Subcutaneous abdominal adipose tissue (tissue), 5 donors: ENCODE measurements at regions not wholly inside any gene's neighbourhood (a gene's known extent, or its start where the extent isn't known, plus 50 kb on each side); places are given as distances from the start of the nearest gene placed in this dataset.

Experiments used
- H3K27ac ChIP-seq: one replicate; pipeline ENCODE4 v1.7.0; 2013; ENCODE audit warnings: low read depth, mild to moderate bottlenecking, inconsistent platforms, low read length, moderate library complexity
- H3K27me3 ChIP-seq, 5 donors: one replicate each; pipeline ENCODE4 v1.7.0; 2013; ENCODE audit warnings: low read length in 5 of 5, inconsistent platforms in 1 of 5; ENCODE audit not compliant: control insufficient read depth in 5 of 5, insufficient read depth in 4 of 5
- H3K36me3 ChIP-seq, 5 donors: one replicate each; pipeline ENCODE4 v1.7.0; 2013; ENCODE audit warnings: low read length in 5 of 5; ENCODE audit not compliant: control insufficient read depth in 5 of 5, insufficient read depth in 5 of 5
- H3K4me1 ChIP-seq, 5 donors: one replicate each; pipeline ENCODE4 v1.7.0; 2013; ENCODE audit warnings: low read length in 5 of 5, mild to moderate bottlenecking in 3 of 5, moderate library complexity in 1 of 5; ENCODE audit not compliant: control insufficient read depth in 5 of 5, insufficient read depth in 5 of 5
- H3K4me3 ChIP-seq, 5 donors: one replicate each; pipeline ENCODE4 v1.7.0; 2013; ENCODE audit warnings: low read length in 5 of 5, low read depth in 1 of 5
- H3K9ac ChIP-seq, 5 donors: one replicate each; pipeline ENCODE4 v1.7.0; 2013; ENCODE audit warnings: low read length in 5 of 5, mild to moderate bottlenecking in 4 of 5, moderate library complexity in 3 of 5
- H3K9me3 ChIP-seq, 5 donors: one replicate each; pipeline ENCODE4 v1.7.0; 2013; ENCODE audit warnings: low read length in 5 of 5; ENCODE audit not compliant: control insufficient read depth in 5 of 5
- donor health status: healthy.
- donor health status: healthy.
- donor health status: healthy.
- donor health status: healthy.
- donor health status: healthy.

DNA sequence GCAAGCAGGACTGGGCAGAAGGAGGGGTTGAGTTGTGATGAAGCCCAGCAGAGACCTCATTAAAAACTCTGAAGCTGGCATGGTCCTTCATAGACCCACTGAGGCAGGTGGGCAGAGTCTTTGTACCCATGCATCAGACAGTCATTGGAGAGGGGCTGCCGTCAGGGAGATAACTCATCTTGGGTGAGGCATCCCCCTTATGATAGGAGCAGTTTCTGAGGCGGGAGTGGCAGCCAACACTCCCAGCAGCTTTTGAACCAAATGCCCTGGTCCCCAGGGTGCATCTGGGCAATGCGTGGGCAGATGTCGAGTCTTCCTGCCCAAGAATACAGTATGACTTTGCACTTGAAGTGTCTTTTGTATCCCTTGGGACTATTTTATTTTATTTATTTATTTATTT is 68.1 kb downstream of the HTR5A start:
- Histone ChIP-seq H3K36me3 (no peaks in the 10 kb centered on the region), H3K4me3 (no peak overlapping the region), H3K9ac (no peak overlapping the region), H3K9me3 (peaks cover 3 to 5% (median 5%) of the 10 kb centered on the region in 5 donors), H3K27me3 (peaks cover 5 to 22% (median 21%) of the 10 kb centered on the region in 5 donors), H3K4me1 (no peaks in the 10 kb centered on the region), H3K27ac (no peak overlapping the region)

GRCh38 chr7:155141562-155141961 is 71.4 kb downstream of the HTR5A start:
- Histone ChIP-seq H3K9ac (no peak overlapping the region), H3K9me3 (peaks cover 3 to 5% (median 5%) of the 10 kb centered on the region in 5 donors), H3K27ac (no peak overlapping the region), H3K4me3 (no peak overlapping the region), H3K4me1 (no peaks in the 10 kb centered on the region), H3K36me3 (no peaks in the 10 kb centered on the region), H3K27me3 (peaks cover 5 to 31% (median 25%) of the 10 kb centered on the region in 5 donors)

GRCh38 chr7:155143381-155143780 is 73.3 kb downstream of the HTR5A start:
- Histone ChIP-seq H3K27me3 (peaks cover 5 to 31% (median 25%) of the 10 kb centered on the region in 5 donors), H3K36me3 (no peaks in the 10 kb centered on the region), H3K27ac (no peak overlapping the region), H3K4me3 (no peak overlapping the region), H3K4me1 (no peaks in the 10 kb centered on the region), H3K9ac (no peak overlapping the region), H3K9me3 (no peaks in the 10 kb centered on the region)

- Histone ChIP-seq H3K27me3 (peaks cover 5 to 31% (median 25%) of the 10 kb centered on the region in 5 donors), H3K9ac (no peak overlapping the region), H3K4me3 (no peak overlapping the region), H3K27ac (no peak overlapping the region), H3K4me1 (no peaks in the 10 kb centered on the region), H3K36me3 (no peaks in the 10 kb centered on the region), H3K9me3 (peaks cover 0 to 3% (median 0%) of the 10 kb centered on the region in 5 donors)
Observed at GRCh38 chr7:155144371-155144770, 74.2 kb downstream of the HTR5A start.

GRCh38 chr7:155145477-155146255 is 75.5 kb downstream of the HTR5A start:
- no peak overlapping the region for H3K9ac ChIP-seq
- H3K36me3 ChIP-seq: no peaks in the 10 kb centered on the region
- no peak overlapping the region for H3K4me3 ChIP-seq
- peaks cover 0 to 3% (median 0%) of the 10 kb centered on the region in 5 donors for H3K9me3 ChIP-seq
- no peaks in the 10 kb centered on the region for H3K4me1 ChIP-seq
- H3K27ac ChIP-seq: no peak overlapping the region
- peaks cover 5 to 31% (median 23%) of the 10 kb centered on the region in 5 donors for H3K27me3 ChIP-seq

GRCh38 chr7:155147172-155147571 is 77.0 kb downstream of the HTR5A start:
- Histone ChIP-seq H3K36me3 (no peaks in the 10 kb centered on the region), H3K27ac (no peak overlapping the region), H3K4me1 (no peaks in the 10 kb centered on the region), H3K4me3 (no peak overlapping the region), H3K9ac (no peak overlapping the region), H3K27me3 (peaks cover 0 to 17% (median 14%) of the 10 kb centered on the region in 5 donors), H3K9me3 (peaks cover 0 to 3% (median 0%) of the 10 kb centered on the region in 5 donors)

DNA sequence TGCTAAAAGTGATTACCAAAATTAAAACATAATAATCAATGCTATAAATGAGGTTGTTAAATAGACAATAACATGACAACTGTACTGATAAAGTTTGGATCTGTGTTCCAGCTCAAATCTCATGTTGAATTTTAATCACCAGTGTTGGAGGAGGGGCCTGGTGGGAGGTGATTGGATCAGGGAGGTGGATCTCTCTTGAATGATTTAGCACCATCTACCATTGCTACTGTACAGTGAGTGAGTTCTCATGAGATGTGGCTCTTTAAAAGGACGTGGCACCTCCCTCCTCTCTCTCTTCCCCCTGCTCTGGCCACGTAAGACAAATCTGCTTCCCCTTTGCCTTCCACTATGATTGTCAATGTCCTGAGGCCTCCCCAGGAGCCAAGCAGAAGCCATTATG is 77.5 kb downstream of the HTR5A start:
- Histone ChIP-seq H3K27me3 (peaks cover 0 to 14% (median 9%) of the 10 kb centered on the region in 5 donors), H3K36me3 (no peaks in the 10 kb centered on the region), H3K9me3 (peaks cover 0 to 3% (median 0%) of the 10 kb centered on the region in 5 donors), H3K4me3 (no peak overlapping the region), H3K9ac (no peak overlapping the region), H3K4me1 (no peaks in the 10 kb centered on the region), H3K27ac (no peak overlapping the region)

GRCh38 chr7:155153676-155154075 is 83.6 kb downstream of the HTR5A start:
- no peak overlapping the region for H3K9ac ChIP-seq
- H3K27ac ChIP-seq: no peak overlapping the region
- H3K9me3 ChIP-seq: peaks cover 0 to 2% (median 0%) of the 10 kb centered on the region in 5 donors
- H3K27me3 ChIP-seq: peaks cover 0 to 12% (median 5%) of the 10 kb centered on the region in 5 donors
- no peak overlapping the region for H3K4me3 ChIP-seq
- no peaks in the 10 kb centered on the region for H3K4me1 ChIP-seq
- H3K36me3 ChIP-seq: no peaks in the 10 kb centered on the region

DNA sequence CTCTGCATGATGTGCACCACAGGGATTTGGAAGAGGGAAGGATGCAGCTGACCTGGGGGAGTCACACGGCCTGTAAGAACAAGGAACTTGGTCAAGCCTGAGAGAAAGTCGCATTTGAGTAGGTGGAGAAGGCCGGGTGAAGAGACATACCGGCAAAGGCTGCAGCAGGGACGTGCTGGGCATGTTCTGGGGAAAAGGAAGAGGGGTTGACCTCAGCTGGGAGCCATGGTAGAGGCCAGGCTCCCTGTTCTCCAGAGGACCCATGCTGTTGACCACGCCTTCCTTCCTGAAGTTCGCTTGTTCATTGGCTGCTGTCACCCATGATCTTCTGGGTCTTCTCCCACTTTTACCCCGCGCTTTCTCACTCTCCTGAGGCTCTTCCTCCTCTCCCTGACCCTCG is 84.5 kb downstream of the HTR5A start:
- H3K4me1 ChIP-seq: no peaks in the 10 kb centered on the region
- no peak overlapping the region for H3K9ac ChIP-seq

GRCh38 chr7:155161690-155162089 is 91.6 kb downstream of the HTR5A start:
- H3K9me3 ChIP-seq: peaks cover 0 to 2% (median 0%) of the 10 kb centered on the region in 5 donors
- H3K4me3 ChIP-seq: no peak overlapping the region
- H3K4me1 ChIP-seq: no peaks in the 10 kb centered on the region
- no peak overlapping the region for H3K27ac ChIP-seq
- H3K27me3 ChIP-seq: peaks cover 0 to 7% (median 0%) of the 10 kb centered on the region in 5 donors
- no peaks in the 10 kb centered on the region for H3K36me3 ChIP-seq
- H3K9ac ChIP-seq: no peak overlapping the region

More for the DNA sequence above, 84.5 kb downstream of the HTR5A start:
- Histone ChIP-seq H3K9me3 (peaks cover 0 to 2% (median 0%) of the 10 kb centered on the region in 5 donors), H3K4me3 (no peak overlapping the region), H3K27me3 (peaks cover 0 to 12% (median 5%) of the 10 kb centered on the region in 5 donors), H3K27ac (no peak overlapping the region), H3K36me3 (no peaks in the 10 kb centered on the region)
